ENCODE measurements at regions not wholly inside any gene's neighbourhood (a gene's known extent, or its start where the extent isn't known, plus 50 kb on each side); places are given as distances from the start of the nearest gene placed in this dataset.
"Not testable (repeated sequence)": the region's sequence is repeated elsewhere in the genome, so short reads cannot be mapped to it uniquely, and the experiment has no call there.

DNA sequence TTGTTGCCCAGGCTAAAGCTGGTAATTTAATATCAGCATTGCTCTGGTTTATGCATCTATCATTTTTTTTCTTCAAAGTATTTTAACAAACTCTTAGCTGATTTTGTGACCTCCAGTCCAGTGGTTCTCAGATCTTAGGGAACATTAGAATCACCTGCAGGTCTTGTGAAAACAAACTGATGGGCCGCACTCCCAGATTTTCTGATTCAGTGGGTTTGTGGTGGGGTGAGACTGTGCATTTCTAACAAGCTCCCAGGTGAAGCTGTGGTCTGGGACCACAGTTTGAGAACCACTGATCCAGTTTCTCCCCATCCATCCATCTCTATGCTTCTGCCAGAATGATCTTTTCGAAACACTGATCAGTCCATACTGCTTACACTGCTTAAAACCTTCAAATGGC lies 305.7 kb upstream of the USP24 start:
- DNase-seq (ENCODE audit: insufficient read length) (no peak), FAIRE-seq (no peak)
- TF ChIP-seq POLR2A (IDR thresholded peaks at IDR 0.05; ENCODE audit: low read depth, low read length) (no peak), POLR2AphosphoS5 (IDR thresholded peaks at IDR 0.05; ENCODE audit: low read depth, low read length) (no peak), TAF1 (IDR thresholded peaks at IDR 0.05; ENCODE audit: borderline replicate concordance, low read depth, low read length) (no peak)

DNA sequence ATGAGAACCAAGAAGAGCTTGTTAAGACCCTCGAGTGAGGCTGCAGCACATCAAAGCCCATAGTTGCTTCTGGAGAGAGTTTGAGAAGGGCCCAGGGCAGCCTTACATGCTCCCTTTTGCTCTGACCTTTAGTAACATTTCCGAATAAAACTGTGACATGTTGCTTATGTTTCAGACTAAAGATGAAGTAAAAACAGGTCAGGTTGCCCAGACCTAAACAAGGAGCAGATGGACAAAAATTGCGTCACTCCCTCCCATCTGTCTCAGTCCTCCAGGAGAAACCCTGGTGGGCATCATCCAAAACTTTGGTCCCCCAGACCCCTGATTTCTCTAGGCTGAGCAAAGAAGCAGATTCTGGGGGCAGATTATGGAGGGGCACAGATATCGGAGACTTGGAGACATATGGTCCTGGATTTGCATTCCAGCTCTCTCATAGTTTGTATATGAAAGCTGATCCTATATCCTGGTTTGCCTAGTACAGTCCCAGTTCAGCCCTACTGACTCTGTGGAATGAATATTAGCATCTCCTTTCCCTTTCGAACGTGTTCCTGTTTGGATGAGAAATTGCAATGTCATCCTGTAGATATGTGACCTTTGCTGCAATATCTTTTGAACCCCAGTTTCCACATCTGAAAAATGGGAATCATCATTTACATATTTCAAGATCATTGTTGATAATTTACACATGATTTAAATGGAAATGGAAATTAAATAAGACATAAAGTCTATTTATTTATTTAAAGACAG lies 304.9 kb upstream of the USP24 start:
- no peak for TF ChIP-seq POLR2A (IDR thresholded peaks at IDR 0.05; ENCODE audit: low read depth, low read length)
- TF ChIP-seq POLR2AphosphoS5 (IDR thresholded peaks at IDR 0.05; ENCODE audit: low read depth, low read length): no peak
- DNase-seq (ENCODE audit: insufficient read length) (no peak), FAIRE-seq (no peak)

DNA sequence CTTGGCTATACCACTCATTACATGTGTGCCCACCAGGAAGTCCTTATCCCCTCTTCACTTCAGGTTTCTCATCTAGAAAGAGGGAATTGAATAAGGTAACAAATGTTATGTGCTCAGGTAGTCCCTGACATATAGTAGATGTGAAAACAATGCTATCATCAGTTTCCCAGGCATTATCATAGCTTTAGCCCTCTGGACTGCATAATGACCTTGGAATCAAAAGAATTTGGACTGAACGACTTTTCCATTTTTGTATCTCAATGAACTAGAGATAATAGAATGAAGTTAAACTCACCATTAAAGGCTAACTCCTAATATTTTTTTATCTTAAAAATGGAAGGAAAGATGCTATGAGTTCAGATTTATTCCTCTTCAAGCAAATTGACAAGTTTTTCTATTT lies 304.1 kb upstream of the USP24 start:
- FAIRE-seq (no peak), DNase-seq (ENCODE audit: insufficient read length) (no peak)
- TF ChIP-seq TAF1 (IDR thresholded peaks at IDR 0.05; ENCODE audit: borderline replicate concordance, low read depth, low read length) (no peak), POLR2A (IDR thresholded peaks at IDR 0.05; ENCODE audit: low read depth, low read length) (no peak), POLR2AphosphoS5 (IDR thresholded peaks at IDR 0.05; ENCODE audit: low read depth, low read length) (no peak)

DNA sequence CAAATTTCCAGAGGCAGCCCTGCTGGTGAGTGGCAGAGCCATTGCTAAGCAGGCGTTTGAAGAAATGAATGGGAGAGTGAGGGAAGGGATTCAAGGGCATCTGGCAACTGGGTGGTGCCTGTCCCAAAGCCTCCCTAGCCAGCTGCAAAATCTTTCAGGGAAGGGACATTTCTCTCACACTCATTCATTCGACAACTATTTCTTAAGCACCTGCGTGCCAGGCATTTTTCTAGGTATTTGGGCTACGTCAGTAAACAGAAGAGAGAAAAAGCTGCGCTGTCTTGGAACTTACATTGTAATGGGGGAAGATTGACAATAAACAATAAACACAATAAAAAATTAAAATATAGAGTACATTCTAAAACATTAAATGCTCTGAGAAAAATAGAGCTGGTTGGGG lies 301.9 kb upstream of the USP24 start:
- DNase-seq (ENCODE audit: insufficient read length) (no peak), FAIRE-seq (no peak)
- no peak for TF ChIP-seq POLR2AphosphoS5 (IDR thresholded peaks at IDR 0.05; ENCODE audit: low read depth, low read length)
- TF ChIP-seq TAF1 (IDR thresholded peaks at IDR 0.05; ENCODE audit: borderline replicate concordance, low read depth, low read length): no peak
- TF ChIP-seq POLR2A (IDR thresholded peaks at IDR 0.05; ENCODE audit: low read depth, low read length): no peak

DNA sequence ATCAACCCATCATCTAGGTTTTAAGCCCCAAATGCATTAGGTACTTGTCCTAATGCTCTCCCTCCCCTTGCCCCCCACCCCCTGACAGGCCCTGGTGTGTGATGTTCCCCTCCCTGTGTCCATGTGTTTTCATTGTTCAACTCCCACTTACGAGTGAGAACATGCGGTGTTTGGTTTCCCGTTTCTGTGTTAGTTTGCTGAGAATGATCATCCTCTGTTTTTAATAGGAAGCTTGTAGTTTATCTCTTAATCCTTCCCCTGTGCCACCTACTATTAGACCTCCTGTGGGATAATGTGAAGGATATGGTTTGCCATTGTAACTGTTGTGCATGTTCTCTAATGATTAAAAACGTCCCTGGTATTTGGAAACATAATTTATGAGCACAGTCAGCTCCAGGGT lies 299.4 kb upstream of the USP24 start:
- DNase-seq (ENCODE audit: insufficient read length): not testable (repeated sequence)

DNA sequence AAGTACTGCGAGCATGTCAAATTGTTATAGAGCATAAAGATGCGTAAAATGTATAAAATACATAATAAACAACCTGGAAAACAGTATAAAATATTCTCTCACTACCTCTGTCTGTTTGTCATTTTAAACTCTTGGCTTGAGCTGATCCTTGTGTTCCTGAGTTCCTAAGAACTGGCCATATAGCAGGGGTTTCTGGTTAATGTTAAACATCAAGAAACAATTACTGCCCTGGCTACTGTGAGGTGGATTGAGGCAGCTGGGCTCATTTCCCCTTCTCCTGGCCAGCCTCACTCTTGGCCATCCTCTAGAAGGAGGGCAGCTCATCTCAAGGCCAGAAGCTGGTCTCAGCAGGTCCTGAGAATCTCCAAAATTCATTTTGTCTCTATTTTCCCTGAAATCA lies 297.3 kb upstream of the USP24 start:
- no peak for FAIRE-seq
- TF ChIP-seq TAF1 (IDR thresholded peaks at IDR 0.05; ENCODE audit: borderline replicate concordance, low read depth, low read length): no peak
- no peak for TF ChIP-seq POLR2A (IDR thresholded peaks at IDR 0.05; ENCODE audit: low read depth, low read length)
- TF ChIP-seq POLR2AphosphoS5 (IDR thresholded peaks at IDR 0.05; ENCODE audit: low read depth, low read length): no peak

More for the DNA sequence above, 299.4 kb upstream of the USP24 start:
- not testable (repeated sequence) for FAIRE-seq

DNA sequence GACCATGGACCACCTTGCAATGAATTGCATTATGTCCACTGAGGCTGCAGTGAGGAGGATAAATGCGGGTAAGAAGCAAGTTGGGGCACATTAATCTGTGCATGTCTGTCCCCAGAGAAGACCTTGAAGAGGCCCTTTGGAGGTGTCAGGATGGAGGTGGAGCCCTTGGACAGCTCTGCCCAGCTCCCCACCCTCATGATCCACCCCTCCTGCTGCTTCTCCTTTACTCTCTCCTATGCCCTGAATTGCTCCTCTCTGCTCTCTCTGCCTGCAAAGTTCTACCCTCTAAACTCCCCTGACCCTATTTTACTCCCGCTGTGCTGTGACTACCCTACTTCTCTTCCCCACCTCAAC lies 292.4 kb upstream of the USP24 start:
- FAIRE-seq (no peak), DNase-seq (ENCODE audit: insufficient read length) (no peak)
- TF ChIP-seq POLR2A (IDR thresholded peaks at IDR 0.05; ENCODE audit: low read depth, low read length) (no peak), TAF1 (IDR thresholded peaks at IDR 0.05; ENCODE audit: borderline replicate concordance, low read depth, low read length) (no peak), POLR2AphosphoS5 (IDR thresholded peaks at IDR 0.05; ENCODE audit: low read depth, low read length) (no peak)

More for the DNA sequence above, 297.3 kb upstream of the USP24 start:
- no peak for DNase-seq (ENCODE audit: insufficient read length)

DNA sequence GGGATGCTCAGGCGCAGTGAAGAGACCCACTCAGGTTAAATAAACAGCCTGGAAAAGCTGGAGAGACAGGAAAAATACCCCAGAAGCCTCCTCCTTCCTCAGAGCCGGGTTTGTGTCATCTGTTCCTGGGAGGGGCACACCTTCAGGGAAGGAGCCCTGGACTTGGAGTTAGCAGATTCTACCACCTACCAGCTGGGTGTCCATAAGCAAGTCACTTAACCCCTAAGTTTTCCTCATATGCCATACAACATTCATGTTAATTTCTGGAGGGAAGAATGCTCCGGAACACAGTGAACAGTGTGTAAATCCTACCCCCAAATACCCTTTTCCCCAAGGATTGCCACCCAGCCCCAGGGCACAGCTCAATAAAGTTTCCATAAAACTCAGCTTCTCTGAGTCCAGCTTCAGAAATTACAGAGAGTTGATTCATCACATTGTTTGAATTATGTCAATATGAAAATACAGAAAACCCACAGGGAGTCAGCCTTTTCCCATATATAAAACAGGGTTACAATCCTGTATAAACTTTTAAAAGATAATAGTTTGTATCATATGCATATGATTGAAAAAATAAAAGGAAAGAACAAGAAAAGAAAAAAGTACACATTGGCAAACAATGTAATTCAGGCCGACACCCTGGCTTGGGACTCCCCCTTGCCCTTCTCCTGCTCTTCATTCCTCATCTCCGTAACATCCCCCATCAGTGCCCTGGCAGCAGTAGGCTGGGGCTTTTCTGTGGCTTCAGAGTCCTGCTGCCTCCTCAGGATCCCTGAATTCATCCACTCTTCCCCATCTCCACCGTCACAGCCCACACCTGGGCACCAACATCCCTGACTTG lies 291.8 kb upstream of the USP24 start:
- FAIRE-seq (no peak), DNase-seq (ENCODE audit: insufficient read length) (no peak)
- TF ChIP-seq TAF1 (IDR thresholded peaks at IDR 0.05; ENCODE audit: borderline replicate concordance, low read depth, low read length) (no peak), POLR2AphosphoS5 (IDR thresholded peaks at IDR 0.05; ENCODE audit: low read depth, low read length) (no peak), POLR2A (IDR thresholded peaks at IDR 0.05; ENCODE audit: low read depth, low read length) (no peak)

DNA sequence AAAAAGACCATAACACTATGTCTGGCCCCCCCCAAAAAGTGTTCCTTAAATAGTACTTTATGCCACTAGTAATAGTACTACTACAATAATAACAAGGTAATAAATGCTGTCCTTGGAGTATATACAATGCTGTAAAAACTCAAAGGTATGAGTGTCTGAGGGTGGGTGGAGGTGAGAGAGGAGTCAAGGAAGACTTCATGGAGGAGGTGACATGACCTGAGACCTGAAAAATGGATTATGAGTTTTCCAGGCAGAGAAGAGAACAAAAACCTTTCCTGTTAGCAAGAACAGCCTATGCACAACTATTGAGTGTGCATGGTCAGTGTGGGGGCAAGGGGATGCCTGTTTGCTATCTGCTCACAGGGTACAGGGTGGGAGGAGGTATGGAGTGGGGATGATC lies 290.2 kb upstream of the USP24 start:
- TF ChIP-seq TAF1 (IDR thresholded peaks at IDR 0.05; ENCODE audit: borderline replicate concordance, low read depth, low read length) (no peak), POLR2A (IDR thresholded peaks at IDR 0.05; ENCODE audit: low read depth, low read length) (no peak), POLR2AphosphoS5 (IDR thresholded peaks at IDR 0.05; ENCODE audit: low read depth, low read length) (no peak)
- no peak for DNase-seq (ENCODE audit: insufficient read length)
- FAIRE-seq: no peak

DNA sequence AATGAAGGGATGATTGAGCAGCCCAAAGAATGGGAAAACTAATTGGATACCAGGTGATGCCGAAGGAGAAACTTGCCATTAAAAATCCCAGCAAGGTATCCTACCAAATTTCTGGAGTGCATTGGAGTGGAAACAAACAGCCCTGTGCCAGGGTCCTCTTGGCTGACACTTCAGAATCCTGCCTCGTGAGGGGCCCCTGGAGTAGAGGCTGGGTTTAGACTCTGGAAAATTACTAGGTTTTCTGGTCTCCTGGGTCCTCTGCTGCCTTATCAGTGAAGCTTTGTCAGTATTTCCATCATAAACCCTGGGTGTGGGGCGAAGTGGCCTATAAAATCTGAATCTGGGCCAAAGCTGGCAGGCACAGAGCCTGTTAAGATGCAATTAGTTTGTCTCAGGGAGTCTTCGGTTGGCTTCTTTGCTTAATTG lies 289.2 kb upstream of the USP24 start:
- TF ChIP-seq TAF1 (IDR thresholded peaks at IDR 0.05; ENCODE audit: borderline replicate concordance, low read depth, low read length) (no peak), POLR2AphosphoS5 (IDR thresholded peaks at IDR 0.05; ENCODE audit: low read depth, low read length) (no peak), POLR2A (IDR thresholded peaks at IDR 0.05; ENCODE audit: low read depth, low read length) (no peak)
- DNase-seq (ENCODE audit: insufficient read length): no peak
- FAIRE-seq: no peak

DNA sequence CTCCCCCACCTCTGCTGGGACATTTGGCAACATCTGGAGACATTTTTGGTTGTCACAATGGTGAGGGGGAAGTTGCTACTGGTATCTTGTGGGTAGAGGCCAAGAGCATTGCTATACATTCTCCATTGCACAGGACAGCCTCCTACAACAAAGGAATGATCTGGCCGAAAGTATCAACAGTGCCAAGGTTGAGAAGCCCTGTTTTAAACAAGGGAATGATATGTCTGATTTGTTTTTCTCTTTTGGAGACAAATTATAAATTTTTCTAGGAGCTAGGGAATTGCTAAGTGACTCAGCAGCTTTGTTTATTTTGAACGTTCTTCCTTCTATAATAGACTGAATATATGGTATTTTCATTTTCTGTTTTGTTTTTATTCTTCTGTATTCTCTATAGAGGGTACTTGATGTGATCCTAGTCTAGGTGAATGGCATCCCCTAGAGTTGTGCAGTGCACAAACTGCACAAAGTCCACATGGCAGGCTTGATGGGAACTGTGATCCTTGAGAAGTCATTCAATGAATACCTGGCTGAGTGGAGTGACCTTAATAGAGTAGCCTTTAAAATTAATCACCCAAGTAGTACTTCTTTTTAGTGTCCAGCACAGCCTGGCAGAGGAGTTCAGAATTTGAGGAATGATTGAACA lies 288.6 kb upstream of the USP24 start:
- FAIRE-seq (no peak), DNase-seq (ENCODE audit: insufficient read length) (no peak)
- TF ChIP-seq TAF1 (IDR thresholded peaks at IDR 0.05; ENCODE audit: borderline replicate concordance, low read depth, low read length): no peak
- TF ChIP-seq POLR2A (IDR thresholded peaks at IDR 0.05; ENCODE audit: low read depth, low read length): no peak
- no peak for TF ChIP-seq POLR2AphosphoS5 (IDR thresholded peaks at IDR 0.05; ENCODE audit: low read depth, low read length)

DNA sequence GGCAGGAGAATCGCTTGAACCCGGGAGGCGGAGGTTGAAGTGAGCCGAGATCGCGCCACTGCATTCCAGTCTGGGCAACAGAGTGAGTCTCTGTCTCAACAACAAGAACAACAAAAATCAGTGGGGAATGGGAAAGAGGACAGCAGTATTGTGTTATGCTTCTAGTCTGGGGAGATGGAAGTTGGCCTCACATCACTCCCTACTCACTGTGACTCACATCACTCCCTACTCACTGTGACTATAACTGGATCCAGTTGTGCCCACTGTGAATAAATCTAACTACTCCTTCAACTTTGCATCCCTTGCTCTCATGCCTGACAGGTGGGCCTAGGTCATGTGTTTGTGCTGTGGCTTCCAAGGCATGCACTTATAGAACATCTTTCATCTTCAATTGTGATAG lies 285.4 kb upstream of the USP24 start:
- TF ChIP-seq POLR2AphosphoS5 (IDR thresholded peaks at IDR 0.05; ENCODE audit: low read depth, low read length) (no peak), POLR2A (IDR thresholded peaks at IDR 0.05; ENCODE audit: low read depth, low read length) (no peak), TAF1 (IDR thresholded peaks at IDR 0.05; ENCODE audit: borderline replicate concordance, low read depth, low read length) (no peak)
- FAIRE-seq: no peak
- DNase-seq (ENCODE audit: insufficient read length): no peak
